GM12892 (cell line): ENCODE measurements at regions not wholly inside any gene's neighbourhood (a gene's known extent, or its start where the extent isn't known, plus 50 kb on each side); places are given as distances from the start of the nearest gene placed in this dataset.
"Not testable (repeated sequence)": the region's sequence is repeated elsewhere in the genome, so short reads cannot be mapped to it uniquely, and the experiment has no call there.

Experiments used
- DNase-seq: peaks from one replicate; pipeline ENCODE4 v3.0.0; 2011; ENCODE audit not compliant: insufficient read length
- FAIRE-seq: peaks from 2 replicates; lab custom pipeline; 2011; peaks lifted over from hg19 to GRCh38; lab: Jason Lieb, UNC
- POLR2A ChIP-seq: IDR thresholded peaks from 2 replicates; pipeline ENCODE4 v1.6.1; 2011; ENCODE audit warnings: low read depth, low read length, control low read depth
- POLR2AphosphoS5 ChIP-seq: IDR thresholded peaks from 2 replicates; pipeline ENCODE4 v1.6.1; 2011; ENCODE audit warnings: low read depth, low read length, control low read depth
- TAF1 ChIP-seq: IDR thresholded peaks from 2 replicates; pipeline ENCODE4 v1.6.1; 2011; ENCODE audit warnings: low read depth, mild to moderate bottlenecking, control low read depth, low read length, borderline replicate concordance

- TF ChIP-seq TAF1 (no peak), POLR2AphosphoS5 (no peak), POLR2A (no peak)
- FAIRE-seq (peak; percentile 27), DNase-seq (no peak)
Observed at GRCh38 chr2:212892193-212892592, 259.2 kb downstream of the IKZF2 start.

- FAIRE-seq (no peak), DNase-seq (no peak)
- TF ChIP-seq POLR2AphosphoS5 (no peak), POLR2A (no peak), TAF1 (no peak)
Observed at GRCh38 chr2:212891580-212891979, 259.8 kb downstream of the IKZF2 start.

- FAIRE-seq (no peak), DNase-seq (no peak)
- TF ChIP-seq POLR2A (no peak), TAF1 (no peak), POLR2AphosphoS5 (no peak)
Observed at GRCh38 chr2:212882626-212883025, 268.8 kb downstream of the IKZF2 start.

GRCh38 chr2:212876556-212876955 is 274.9 kb downstream of the IKZF2 start:
- FAIRE-seq, DNase-seq: not testable (repeated sequence)

GRCh38 chr2:212875950-212876349 is 275.5 kb downstream of the IKZF2 start:
- DNase-seq, FAIRE-seq: not testable (repeated sequence)

GRCh38 chr2:212873256-212873655 is 278.2 kb downstream of the IKZF2 start:
- no peak for FAIRE-seq
- no peak for DNase-seq
- TF ChIP-seq POLR2AphosphoS5, result no peak

GRCh38 chr2:212871597-212871996 is 279.8 kb downstream of the IKZF2 start:
- TF ChIP-seq POLR2A (no peak), TAF1 (no peak), POLR2AphosphoS5 (no peak)
- DNase-seq (no peak), FAIRE-seq (no peak)

GRCh38 chr2:212864186-212864585 is 287.2 kb downstream of the IKZF2 start:
- no peak for TF ChIP-seq TAF1
- TF ChIP-seq POLR2AphosphoS5, result no peak
- TF ChIP-seq POLR2A, result no peak
- DNase-seq, result no peak
- no peak for FAIRE-seq

GRCh38 chr2:212863185-212863588 is 288.2 kb downstream of the IKZF2 start:
- peak; percentile 61 for FAIRE-seq
- DNase-seq, result no peak
- TF ChIP-seq POLR2A (no peak), POLR2AphosphoS5 (no peak), TAF1 (no peak)

- FAIRE-seq (no peak), DNase-seq (no peak)
- TF ChIP-seq POLR2A (no peak), POLR2AphosphoS5 (no peak), TAF1 (no peak)
Observed at GRCh38 chr2:212858496-212858895, 292.9 kb downstream of the IKZF2 start.

- TF ChIP-seq POLR2AphosphoS5 (no peak), POLR2A (no peak), TAF1 (no peak)
- no peak for DNase-seq
- no peak for FAIRE-seq
Observed at GRCh38 chr2:212854771-212855170, 296.6 kb downstream of the IKZF2 start.

GRCh38 chr2:212854116-212854515 is 297.3 kb downstream of the IKZF2 start:
- FAIRE-seq (no peak), DNase-seq (no peak)
- TF ChIP-seq TAF1, result no peak
- no peak for TF ChIP-seq POLR2A
- no peak for TF ChIP-seq POLR2AphosphoS5

GRCh38 chr2:212845941-212846340 is 305.5 kb downstream of the IKZF2 start:
- FAIRE-seq (no peak), DNase-seq (no peak)
- TF ChIP-seq POLR2A (no peak), POLR2AphosphoS5 (no peak), TAF1 (no peak)
